Kidney (tissue), 10 donors: ENCODE measurements at regions not wholly inside any gene's neighbourhood (a gene's known extent, or its start where the extent isn't known, plus 50 kb on each side); places are given as distances from the start of the nearest gene placed in this dataset.
"Not testable (repeated sequence)": the region's sequence is repeated elsewhere in the genome, so short reads cannot be mapped to it uniquely, and the experiment has no call there.

Experiments used
- DNase-seq, 5 donors: peaks; one replicate each; pipeline ENCODE4 v3.0.0-alpha.2; 2013 to 2020
- FAIRE-seq: peaks from 2 replicates; lab custom pipeline; 2012; peaks lifted over from hg19 to GRCh38; lab: Jason Lieb, UNC
- H3K27ac ChIP-seq, 2 donors: one replicate each; pipeline ENCODE4 v1.7.0; 2013; ENCODE audit warnings: low read depth in 2 of 2, low read length in 2 of 2, inconsistent platforms in 1 of 2
- H3K27me3 ChIP-seq: one replicate; pipeline ENCODE4 v1.7.1; 2013; ENCODE audit warnings: low read length, inconsistent platforms; ENCODE audit not compliant: control insufficient read depth, insufficient read depth
- H3K36me3 ChIP-seq, 3 donors: one replicate each; pipeline versions ENCODE4 v1.7.0 to v1.7.1; 2013; ENCODE audit warnings: low read length in 3 of 3, control low read depth in 1 of 3, inconsistent platforms in 1 of 3; ENCODE audit not compliant: insufficient read depth in 3 of 3, control insufficient read depth in 2 of 3
- H3K4me1 ChIP-seq, 3 donors: one replicate each; pipeline versions ENCODE4 v1.7.0 to v1.7.1; 2013; ENCODE audit warnings: low read length in 3 of 3, inconsistent platforms in 1 of 3, low read depth in 1 of 3; ENCODE audit not compliant: control insufficient read depth in 2 of 3, insufficient read depth in 2 of 3
- H3K4me3 ChIP-seq, 3 donors: one replicate each; pipeline versions ENCODE4 v1.7.0 to v1.8.1; 2013; ENCODE audit warnings: low read length in 3 of 3, control low read depth in 1 of 3, inconsistent platforms in 1 of 3
- H3K9ac ChIP-seq, 3 donors: one replicate each; pipeline versions ENCODE4 v1.7.0 to v1.7.1; 2013; ENCODE audit warnings: low read length in 3 of 3, control low read depth in 1 of 3, inconsistent platforms in 1 of 3
- H3K9me3 ChIP-seq, 3 donors: one replicate each; pipeline versions ENCODE4 v1.7.0 to v1.7.1; 2013; ENCODE audit warnings: low read length in 3 of 3, control low read depth in 1 of 3, inconsistent platforms in 1 of 3; ENCODE audit not compliant: control insufficient read depth in 2 of 3, insufficient read depth in 1 of 3
- intact Hi-C: fragments of 100-400 bp; cut with DNase I; formaldehyde crosslinking; loops from one replicate; pipeline ENCODE4 v1.11.1; 2022
- donor health status: control.
- donor health status: control.
- donor health status: DM: yes; HTN: yes; CAD: no.
- donor health status: Normal renal cell carcinoma (clear cell type).

DNA sequence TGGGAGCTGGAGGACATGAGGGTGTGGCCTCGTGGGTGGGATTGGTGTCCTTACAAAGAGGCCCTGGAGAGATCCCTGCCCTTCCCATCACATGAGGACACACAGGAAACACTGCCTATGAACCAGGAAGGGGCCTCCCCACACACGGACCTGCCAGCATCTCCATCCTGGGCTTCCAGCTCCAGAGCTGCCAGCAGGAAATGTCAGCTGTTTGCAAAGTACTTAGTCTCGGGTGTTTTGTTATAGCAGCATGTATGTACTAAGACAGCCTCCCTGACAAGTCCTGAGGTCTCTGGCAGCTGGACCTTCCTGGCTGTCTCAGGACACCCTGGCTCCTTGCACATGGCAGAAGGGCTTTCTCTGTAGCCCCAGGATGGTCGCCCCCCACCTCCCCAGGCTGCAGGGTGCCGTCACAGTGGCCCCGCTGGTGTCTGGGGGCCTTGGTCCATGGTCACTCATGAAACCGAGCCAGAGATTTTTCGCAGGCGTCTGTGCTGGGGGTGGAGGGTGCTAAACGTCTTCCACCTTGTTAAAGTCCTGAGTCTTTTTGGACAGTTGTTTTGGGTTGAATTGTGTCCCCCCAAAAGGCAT, 157.0 kb upstream of the ZNF469 start:
- H3K36me3 ChIP-seq, H3K27me3 ChIP-seq, H3K27ac ChIP-seq, intact Hi-C loops, H3K9ac ChIP-seq, FAIRE-seq, H3K4me3 ChIP-seq, H3K4me1 ChIP-seq, H3K9me3 ChIP-seq: not testable (repeated sequence)
- peak in 1 of 5 donors; percentile 48 for DNase-seq

- H3K27ac ChIP-seq, H3K9me3 ChIP-seq, H3K4me1 ChIP-seq, H3K9ac ChIP-seq, intact Hi-C loops, H3K4me3 ChIP-seq, H3K36me3 ChIP-seq, H3K27me3 ChIP-seq, FAIRE-seq: not testable (repeated sequence)
- DNase-seq: peak in 1 of 5 donors; percentile 51
Measured at GRCh38 chr16:88226302-88226701, 156.5 kb upstream of the ZNF469 start.

GRCh38 chr16:88227026-88227721, 155.6 kb upstream of the ZNF469 start:
- H3K36me3 ChIP-seq, DNase-seq, H3K4me3 ChIP-seq, intact Hi-C loops, H3K27me3 ChIP-seq, H3K9ac ChIP-seq, H3K27ac ChIP-seq, H3K9me3 ChIP-seq, FAIRE-seq, H3K4me1 ChIP-seq: not testable (repeated sequence)

DNA sequence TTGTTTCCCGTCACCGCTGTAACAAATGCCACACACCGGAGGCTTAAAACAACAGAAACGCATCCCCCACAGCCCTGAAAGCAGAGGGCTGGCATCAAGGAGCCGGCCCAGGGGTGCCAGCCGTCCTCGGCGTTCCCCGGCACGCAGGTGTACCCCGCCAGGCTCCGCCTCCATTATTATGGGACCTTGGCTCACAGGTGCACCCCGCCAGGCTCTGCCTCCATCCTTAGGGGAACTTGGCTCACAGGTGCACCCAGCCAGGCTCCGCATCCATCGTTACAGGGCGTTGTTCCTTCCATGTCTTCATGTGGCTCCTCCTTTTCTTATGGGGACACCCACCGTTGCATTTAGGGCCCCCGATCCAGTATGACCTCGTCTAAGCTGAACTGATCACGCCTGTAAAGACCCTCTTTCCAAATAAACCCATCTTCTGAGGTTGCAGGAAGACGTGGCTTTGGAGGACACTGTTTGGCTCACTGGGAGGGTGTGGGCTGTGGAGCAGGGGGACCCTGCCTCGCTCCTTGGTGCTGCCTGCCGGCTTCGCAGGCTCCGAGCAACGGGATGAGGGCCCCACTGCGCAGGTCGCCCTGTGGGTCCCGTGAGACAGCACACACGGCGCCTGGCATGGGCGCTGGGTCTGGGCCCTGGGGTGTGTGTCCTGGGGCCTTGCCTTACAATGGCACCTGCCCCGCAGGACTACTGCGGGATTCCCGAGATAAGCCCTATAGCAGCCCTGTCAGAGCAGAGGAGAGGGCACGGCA, 154.9 kb upstream of the ZNF469 start:
- H3K4me3 ChIP-seq, H3K27ac ChIP-seq, H3K9me3 ChIP-seq, H3K27me3 ChIP-seq, FAIRE-seq, H3K36me3 ChIP-seq, DNase-seq, H3K4me1 ChIP-seq, intact Hi-C loops, H3K9ac ChIP-seq: not testable (repeated sequence)

DNA sequence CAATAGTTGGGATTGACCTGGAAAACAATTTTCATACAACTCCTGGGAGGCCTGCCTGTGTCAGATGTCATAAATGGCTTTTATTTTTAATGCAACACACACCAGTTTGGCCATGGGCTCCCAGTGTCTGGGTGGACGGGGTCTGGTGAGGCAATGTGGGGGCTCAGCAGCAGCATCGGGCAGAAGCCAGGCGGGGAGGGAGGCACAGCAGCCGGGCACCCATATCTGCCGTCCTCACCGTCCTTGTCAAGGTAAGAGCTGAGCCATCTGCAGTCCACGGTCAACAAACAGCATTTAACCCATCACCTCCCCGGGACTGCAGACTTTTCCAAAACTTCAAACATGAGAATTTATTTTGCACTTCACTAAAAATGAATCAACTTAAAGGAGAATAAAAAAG, 154.0 kb upstream of the ZNF469 start:
- H3K4me1 ChIP-seq, DNase-seq, H3K27ac ChIP-seq, FAIRE-seq, H3K4me3 ChIP-seq, H3K27me3 ChIP-seq, intact Hi-C loops, H3K9ac ChIP-seq, H3K9me3 ChIP-seq, H3K36me3 ChIP-seq: not testable (repeated sequence)

DNA sequence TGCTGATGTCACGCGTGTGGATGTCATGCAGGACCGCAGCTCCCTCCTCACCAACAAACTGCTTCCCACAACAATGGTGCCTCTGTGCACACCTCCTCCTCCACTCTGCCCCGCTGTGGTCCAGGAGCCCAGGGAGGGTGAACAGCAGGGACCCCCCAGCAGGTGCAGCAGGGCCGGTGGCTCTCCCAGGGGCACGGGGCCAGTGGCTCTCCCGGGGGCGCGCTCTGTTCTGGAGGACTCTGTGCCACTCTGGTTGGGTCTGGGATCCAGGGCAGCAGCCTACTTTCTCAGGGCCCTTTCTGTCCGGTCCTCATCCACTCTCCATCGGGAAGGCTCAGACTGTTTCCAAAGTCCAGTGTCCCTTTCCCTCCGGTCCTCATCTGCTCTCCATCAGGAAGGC, 153.0 kb upstream of the ZNF469 start:
- H3K4me1 ChIP-seq, H3K27me3 ChIP-seq, H3K27ac ChIP-seq, FAIRE-seq, intact Hi-C loops, DNase-seq, H3K9me3 ChIP-seq, H3K36me3 ChIP-seq, H3K4me3 ChIP-seq, H3K9ac ChIP-seq: not testable (repeated sequence)

DNA sequence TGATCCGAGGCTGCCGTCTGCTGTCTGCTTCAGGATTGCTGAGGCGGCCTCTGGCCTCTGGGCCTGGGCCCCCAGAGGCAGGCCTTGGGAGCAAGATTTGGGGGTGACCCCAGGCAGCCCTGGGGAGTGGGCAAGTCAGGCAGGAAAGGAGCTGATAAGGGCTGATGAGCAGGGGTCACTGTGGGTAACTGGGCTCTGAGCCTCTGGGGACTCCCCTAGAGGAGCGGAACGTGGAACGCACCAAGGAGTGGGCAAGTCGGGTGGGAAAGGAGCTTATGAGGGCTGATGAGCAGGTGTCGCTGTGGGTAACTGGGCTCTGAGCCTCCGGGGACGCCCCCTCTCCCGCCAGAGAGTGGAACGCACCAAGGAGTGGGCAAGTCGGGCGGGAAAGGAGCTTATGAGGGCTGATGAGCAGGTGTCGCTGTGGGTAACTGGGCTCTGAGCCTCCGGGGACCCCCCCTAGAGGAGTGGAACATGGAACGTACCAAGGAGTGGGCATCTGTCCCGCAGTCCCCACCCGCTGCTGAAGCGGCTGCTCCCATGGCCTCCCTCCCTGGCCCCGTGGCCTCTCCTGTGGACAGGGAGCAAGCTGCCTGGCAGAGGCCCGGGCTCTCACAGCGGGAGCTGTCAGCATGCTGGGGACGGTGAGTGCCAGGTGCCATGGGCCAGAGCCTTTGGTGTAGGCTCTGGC, 152.3 kb upstream of the ZNF469 start:
- H3K4me3 ChIP-seq, H3K36me3 ChIP-seq, H3K27me3 ChIP-seq, H3K4me1 ChIP-seq, H3K27ac ChIP-seq, intact Hi-C loops, FAIRE-seq, H3K9me3 ChIP-seq, H3K9ac ChIP-seq: not testable (repeated sequence)
- DNase-seq: peak in 1 of 5 donors; percentile 24
